A172 (cell line): ENCODE measurements at regions not wholly inside any gene's neighbourhood (a gene's known extent, or its start where the extent isn't known, plus 50 kb on each side); places are given as distances from the start of the nearest gene placed in this dataset.
"Not testable (repeated sequence)": the region's sequence is repeated elsewhere in the genome, so short reads cannot be mapped to it uniquely, and the experiment has no call there.

Experiments used
- DNase-seq: peaks from one replicate; pipeline ENCODE4 v3.0.0-alpha.2; 2015; ENCODE audit warnings: low spot score

DNA sequence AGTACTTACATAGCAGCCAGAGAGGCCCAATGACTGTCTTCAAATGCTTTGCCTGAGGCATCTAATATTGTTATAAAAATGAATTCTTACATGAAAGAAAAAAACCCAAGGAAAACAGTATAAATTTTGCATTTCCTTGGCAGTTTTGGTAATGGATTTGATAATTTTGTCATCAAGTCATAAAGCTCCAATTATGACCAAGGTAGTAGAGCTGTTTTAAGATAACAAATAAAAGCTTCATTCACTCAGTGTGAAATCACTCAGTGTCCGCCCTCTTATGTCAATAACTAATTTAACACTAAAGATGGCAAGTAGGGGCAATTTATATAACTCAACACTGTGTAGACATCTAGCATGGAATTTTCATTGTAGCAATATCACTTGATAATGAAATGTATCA is 193.9 kb downstream of the ANKRD7 start:
- DNase-seq: no peak

DNA sequence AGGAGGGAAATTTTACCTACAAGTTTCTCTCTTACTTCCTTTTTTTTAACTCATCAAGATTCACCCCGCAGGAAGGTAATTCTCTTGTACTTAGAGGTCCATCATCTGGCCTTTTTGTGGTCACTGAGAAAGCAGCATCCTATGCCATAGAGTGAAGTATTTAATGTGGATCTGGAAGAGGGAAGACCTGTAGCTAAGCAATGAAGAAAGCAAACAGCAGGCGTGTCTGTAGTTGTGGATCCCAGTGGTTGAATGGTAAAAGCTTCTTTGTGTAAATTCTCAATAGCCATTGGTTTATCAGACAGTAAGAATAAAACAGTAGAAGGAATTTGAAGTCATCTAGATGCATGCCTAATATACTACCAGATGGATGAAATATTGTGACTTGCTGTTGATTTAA is 196.4 kb downstream of the ANKRD7 start:
- no peak for DNase-seq

GRCh38 chr7:118429141-118429540 is 204.6 kb downstream of the ANKRD7 start:
- peak; percentile 4 for DNase-seq

GRCh38 chr7:118436663-118437062 is 212.2 kb downstream of the ANKRD7 start:
- DNase-seq: no peak

DNA sequence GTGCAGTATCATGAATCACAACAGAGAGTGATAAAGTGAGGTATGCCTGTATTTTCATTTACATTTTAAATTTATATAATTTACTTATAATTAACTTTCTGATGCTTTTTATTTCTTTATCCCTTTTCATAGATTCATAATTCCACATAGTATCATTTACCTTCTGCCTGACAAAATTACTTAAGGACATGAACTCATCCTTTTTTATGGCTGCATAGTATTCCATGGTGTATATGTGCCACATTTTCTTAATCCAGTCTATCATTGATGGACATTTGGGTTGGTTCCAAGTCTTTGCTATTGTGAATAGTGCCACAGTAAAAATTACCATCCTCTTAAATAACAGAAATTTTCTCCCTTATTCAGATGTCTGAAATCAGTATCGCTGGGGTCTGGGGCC is 224.5 kb downstream of the ANKRD7 start:
- not testable (repeated sequence) for DNase-seq

DNA sequence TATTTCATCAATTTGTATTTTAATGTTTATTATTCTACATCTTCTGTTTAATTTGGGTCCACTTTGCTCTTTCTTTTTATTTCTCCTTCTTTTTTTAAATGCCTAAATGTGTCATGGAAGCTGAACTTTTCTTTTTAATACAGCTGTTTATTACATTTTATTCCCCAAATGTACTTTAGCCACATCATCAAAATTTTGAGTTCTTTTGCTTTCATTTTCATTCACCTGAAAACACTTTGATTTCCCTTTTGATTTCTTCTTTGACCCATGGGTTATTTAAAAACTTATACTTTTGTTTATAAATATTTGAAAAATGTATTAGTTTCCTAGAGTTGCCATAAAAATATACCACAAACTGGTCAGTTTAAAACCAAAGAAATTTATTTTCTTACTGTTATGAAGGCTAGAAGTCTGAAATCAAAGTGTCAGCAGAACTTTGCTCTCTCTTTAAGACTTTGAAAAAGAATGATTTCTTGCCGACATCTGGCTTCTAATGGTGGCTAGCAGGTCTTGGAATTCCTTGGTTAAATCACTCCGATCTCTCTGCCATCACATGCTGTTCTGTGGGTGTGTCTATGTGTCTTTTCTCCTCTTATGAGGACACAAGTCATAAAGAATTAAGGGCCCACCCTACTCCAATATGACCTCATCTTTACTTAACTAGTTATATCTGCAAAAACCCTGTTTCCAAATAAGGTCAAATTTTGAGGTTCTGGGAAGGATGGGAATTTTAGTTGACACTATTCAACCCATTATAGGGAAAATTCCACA is 225.5 kb downstream of the ANKRD7 start:
- peak; percentile 47 for DNase-seq

GRCh38 chr7:118452128-118452527 is 227.6 kb downstream of the ANKRD7 start:
- no peak for DNase-seq

- no peak for DNase-seq
Observed at GRCh38 chr7:118467381-118467780, 242.9 kb downstream of the ANKRD7 start.

DNA sequence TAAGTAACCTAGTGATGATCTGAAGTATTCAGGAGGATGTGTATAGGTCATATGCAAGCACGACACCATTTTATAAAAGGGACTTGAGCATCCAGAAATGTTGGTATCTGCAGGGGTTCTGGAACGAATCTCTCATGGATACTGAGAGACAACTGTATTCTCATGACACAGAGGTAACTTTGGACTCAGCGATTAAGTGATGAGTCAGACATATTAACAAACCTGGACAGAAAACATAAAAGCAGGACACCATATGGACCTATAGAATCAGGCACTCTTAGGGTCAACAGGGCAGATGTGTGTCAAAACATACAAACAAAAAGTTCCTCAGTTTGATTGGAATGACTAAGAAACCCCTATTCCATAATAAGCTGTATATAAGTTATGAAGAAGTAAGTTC is 248.1 kb downstream of the ANKRD7 start:
- DNase-seq: no peak

DNA sequence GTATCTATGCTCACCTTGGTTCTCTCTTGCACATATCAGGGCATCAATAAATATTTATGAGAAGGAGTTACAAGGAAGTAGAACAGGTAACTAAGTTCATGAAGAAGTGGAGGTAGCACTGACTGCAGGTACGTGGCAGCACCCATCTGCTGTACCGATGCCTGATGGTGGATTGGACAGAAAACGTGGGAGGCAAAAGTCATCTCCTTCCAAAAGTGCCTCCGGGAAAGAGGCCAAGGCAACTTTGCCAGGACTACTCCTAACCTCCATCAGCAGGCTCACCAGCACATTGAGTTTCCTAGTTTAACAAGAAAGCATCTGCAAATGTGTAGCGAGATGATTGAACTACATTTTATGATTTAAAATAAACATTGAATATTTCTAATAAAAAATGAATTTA is 248.8 kb downstream of the ANKRD7 start:
- no peak for DNase-seq

DNA sequence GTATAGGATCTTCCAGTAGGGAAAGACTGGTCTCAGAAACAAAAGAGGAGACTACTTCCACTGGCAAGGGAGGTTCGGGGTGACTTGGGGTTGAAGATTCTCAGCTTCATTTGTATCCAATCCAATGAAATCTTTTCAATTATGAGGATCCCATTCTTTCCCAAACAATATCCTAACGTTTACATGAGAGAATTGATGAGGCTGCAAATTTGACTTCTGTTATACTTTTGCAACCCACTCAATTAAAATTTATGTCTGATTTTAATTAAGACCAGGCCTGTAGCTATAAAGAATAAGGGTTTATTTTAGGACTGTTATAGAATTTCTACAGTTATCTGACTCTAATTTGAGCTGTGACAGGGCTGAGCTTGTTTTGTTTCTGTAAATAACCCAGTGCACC is 251.5 kb downstream of the ANKRD7 start:
- DNase-seq: no peak

GRCh38 chr7:118477036-118477435 is 252.5 kb downstream of the ANKRD7 start:
- no peak for DNase-seq

DNA sequence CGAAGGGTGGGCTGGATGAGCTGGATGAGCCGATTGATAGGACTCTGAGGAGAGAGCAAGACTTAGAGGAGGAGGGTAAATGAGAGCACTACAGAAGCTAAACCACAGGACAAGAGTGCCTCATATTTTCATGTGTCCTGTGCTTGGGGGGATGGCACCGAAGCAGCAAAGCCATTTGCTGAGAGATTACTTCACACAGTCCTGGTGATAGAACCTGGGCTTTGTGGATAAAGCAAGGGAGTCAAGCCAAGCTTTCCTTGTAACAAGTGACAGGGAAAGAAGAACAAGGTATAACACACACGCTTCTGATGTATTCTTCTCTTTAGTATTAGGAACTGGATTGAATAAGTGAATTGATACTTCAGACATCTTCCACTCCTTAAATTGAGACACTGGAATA is 253.7 kb downstream of the ANKRD7 start:
- no peak for DNase-seq

GRCh38 chr7:118478931-118479330 is 254.4 kb downstream of the ANKRD7 start:
- DNase-seq: no peak

GRCh38 chr7:118492466-118492865 is 268.0 kb downstream of the ANKRD7 start:
- DNase-seq: peak; percentile 10

GRCh38 chr7:118496138-118496644 is 271.7 kb downstream of the ANKRD7 start:
- DNase-seq: no peak

GRCh38 chr7:118502235-118502634 is 277.7 kb downstream of the ANKRD7 start:
- DNase-seq: no peak

GRCh38 chr7:118511146-118511545 is 286.6 kb downstream of the ANKRD7 start:
- no peak for DNase-seq

GRCh38 chr7:118517275-118517674 is 292.8 kb downstream of the ANKRD7 start:
- peak; percentile 48 for DNase-seq

GRCh38 chr7:118525020-118525419 is 300.5 kb downstream of the ANKRD7 start:
- DNase-seq: no peak

GRCh38 chr7:118531566-118531965 is 307.1 kb downstream of the ANKRD7 start:
- DNase-seq: no peak

- no peak for DNase-seq
Observed at GRCh38 chr7:118559207-118559606, 334.7 kb downstream of the ANKRD7 start.

GRCh38 chr7:118563311-118563710 is 338.8 kb downstream of the ANKRD7 start:
- DNase-seq: no peak

GRCh38 chr7:118572604-118573003 is 348.1 kb downstream of the ANKRD7 start:
- DNase-seq: no peak
